HCT116 (cell line): ENCODE measurements at regions not wholly inside any gene's neighbourhood (a gene's known extent, or its start where the extent isn't known, plus 50 kb on each side); places are given as distances from the start of the nearest gene placed in this dataset.

Experiments used
- EZH2 ChIP-seq: fragments of 200-600 bp; sonication (generic); IDR thresholded peaks from 2 replicates; pipeline ENCODE4 v1.6.1; 2017; ENCODE audit warnings: antibody characterized with exemption, mixed run types
- RAD21 ChIP-seq: IDR thresholded peaks from 2 replicates; pipeline ENCODE4 v1.6.1; 2012; ENCODE audit warnings: low read depth, mild to moderate bottlenecking
- TCF7L2 ChIP-seq: IDR thresholded peaks from 2 replicates; pipeline ENCODE4 v1.7.0; 2011; ENCODE audit warnings: borderline replicate concordance, inconsistent platforms; ENCODE audit not compliant: insufficient read depth, insufficient read length; ENCODE audit errors: extremely low read depth
- YY1 ChIP-seq: IDR thresholded peaks from 2 replicates; pipeline ENCODE4 v1.6.1; 2011; ENCODE audit warnings: low read length, low read depth, moderate library complexity, mild to moderate bottlenecking; ENCODE audit not compliant: insufficient replicate concordance; ENCODE audit errors: extremely low read depth
- TF ChIP-seq, protein P1 (sequence below), 3 experiments: fragments of 200-600 bp in 1 of 3; sonication (generic) in 1 of 3; IDR thresholded peaks in 2 of 3; conservative IDR thresholded peaks in 1 of 3; 2 replicates each; pipeline ENCODE4 v1.5.1; 2012 to 2017; ENCODE audit warnings: low read depth in 2 of 3, low read length in 2 of 3, antibody characterized with exemption in 1 of 3, borderline replicate concordance in 1 of 3, control low read depth in 1 of 3, mild to moderate bottlenecking in 1 of 3, mixed read lengths in 1 of 3, mixed run types in 1 of 3, moderate library complexity in 1 of 3; ENCODE audit not compliant: insufficient read depth in 1 of 3
- TF ChIP-seq, protein P2 (sequence below): IDR thresholded peaks from 2 replicates; pipeline ENCODE4 v1.6.1; 2012; ENCODE audit warnings: low read depth

DNA sequence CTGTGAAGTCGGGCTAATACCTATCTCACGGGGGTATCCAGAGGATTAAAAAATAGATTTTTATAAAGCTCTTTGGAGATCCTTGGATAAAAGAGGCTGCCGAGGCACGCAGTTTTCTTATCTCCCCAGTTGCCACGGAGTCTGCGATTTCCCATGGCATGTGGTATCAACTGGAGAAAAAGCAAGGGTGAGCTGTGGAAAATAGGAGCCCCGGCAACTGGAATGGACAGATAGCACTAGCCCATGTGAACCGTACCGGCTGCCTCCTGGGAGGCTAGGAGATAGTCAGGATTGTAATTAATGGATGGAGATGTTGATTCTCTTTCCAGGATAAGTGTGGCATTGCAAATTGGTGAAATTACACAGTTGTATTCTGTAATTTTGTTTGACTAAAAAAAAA, 407.6 kb upstream of the KCNH7 start:
- TF ChIP-seq, protein P1, sequence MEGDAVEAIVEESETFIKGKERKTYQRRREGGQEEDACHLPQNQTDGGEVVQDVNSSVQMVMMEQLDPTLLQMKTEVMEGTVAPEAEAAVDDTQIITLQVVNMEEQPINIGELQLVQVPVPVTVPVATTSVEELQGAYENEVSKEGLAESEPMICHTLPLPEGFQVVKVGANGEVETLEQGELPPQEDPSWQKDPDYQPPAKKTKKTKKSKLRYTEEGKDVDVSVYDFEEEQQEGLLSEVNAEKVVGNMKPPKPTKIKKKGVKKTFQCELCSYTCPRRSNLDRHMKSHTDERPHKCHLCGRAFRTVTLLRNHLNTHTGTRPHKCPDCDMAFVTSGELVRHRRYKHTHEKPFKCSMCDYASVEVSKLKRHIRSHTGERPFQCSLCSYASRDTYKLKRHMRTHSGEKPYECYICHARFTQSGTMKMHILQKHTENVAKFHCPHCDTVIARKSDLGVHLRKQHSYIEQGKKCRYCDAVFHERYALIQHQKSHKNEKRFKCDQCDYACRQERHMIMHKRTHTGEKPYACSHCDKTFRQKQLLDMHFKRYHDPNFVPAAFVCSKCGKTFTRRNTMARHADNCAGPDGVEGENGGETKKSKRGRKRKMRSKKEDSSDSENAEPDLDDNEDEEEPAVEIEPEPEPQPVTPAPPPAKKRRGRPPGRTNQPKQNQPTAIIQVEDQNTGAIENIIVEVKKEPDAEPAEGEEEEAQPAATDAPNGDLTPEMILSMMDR (IDR thresholded peaks at IDR 0.05 in 2 of 3, conservative IDR thresholded peaks at IDR 0.05 in 1 of 3; ENCODE audit: borderline replicate concordance in 1 of 3, insufficient read depth in 1 of 3, low read depth in 2 of 3, low read length in 2 of 3) = no peak
- TF ChIP-seq YY1 (no peak), EZH2 (no peak), RAD21 (no peak), TCF7L2 (no peak)
- TF ChIP-seq, protein P2, sequence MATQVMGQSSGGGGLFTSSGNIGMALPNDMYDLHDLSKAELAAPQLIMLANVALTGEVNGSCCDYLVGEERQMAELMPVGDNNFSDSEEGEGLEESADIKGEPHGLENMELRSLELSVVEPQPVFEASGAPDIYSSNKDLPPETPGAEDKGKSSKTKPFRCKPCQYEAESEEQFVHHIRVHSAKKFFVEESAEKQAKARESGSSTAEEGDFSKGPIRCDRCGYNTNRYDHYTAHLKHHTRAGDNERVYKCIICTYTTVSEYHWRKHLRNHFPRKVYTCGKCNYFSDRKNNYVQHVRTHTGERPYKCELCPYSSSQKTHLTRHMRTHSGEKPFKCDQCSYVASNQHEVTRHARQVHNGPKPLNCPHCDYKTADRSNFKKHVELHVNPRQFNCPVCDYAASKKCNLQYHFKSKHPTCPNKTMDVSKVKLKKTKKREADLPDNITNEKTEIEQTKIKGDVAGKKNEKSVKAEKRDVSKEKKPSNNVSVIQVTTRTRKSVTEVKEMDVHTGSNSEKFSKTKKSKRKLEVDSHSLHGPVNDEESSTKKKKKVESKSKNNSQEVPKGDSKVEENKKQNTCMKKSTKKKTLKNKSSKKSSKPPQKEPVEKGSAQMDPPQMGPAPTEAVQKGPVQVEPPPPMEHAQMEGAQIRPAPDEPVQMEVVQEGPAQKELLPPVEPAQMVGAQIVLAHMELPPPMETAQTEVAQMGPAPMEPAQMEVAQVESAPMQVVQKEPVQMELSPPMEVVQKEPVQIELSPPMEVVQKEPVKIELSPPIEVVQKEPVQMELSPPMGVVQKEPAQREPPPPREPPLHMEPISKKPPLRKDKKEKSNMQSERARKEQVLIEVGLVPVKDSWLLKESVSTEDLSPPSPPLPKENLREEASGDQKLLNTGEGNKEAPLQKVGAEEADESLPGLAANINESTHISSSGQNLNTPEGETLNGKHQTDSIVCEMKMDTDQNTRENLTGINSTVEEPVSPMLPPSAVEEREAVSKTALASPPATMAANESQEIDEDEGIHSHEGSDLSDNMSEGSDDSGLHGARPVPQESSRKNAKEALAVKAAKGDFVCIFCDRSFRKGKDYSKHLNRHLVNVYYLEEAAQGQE = no peak
